ENCODE measurements at regions not wholly inside any gene's neighbourhood (a gene's known extent, or its start where the extent isn't known, plus 50 kb on each side); places are given as distances from the start of the nearest gene placed in this dataset.

- TF ChIP-seq CTCF (conservative IDR thresholded peaks at IDR 0.05; ENCODE audit: low read length): no peak
- TF ChIP-seq EZH2phosphoT487 (IDR thresholded peaks at IDR 0.05; ENCODE audit: borderline replicate concordance, low read depth, low read length): no peak
- no peaks in the 10 kb centered on the region for H3K79me2 ChIP-seq (ENCODE audit: insufficient read depth, low read depth, low read length)
- ChIA-PET CTCF (ENCODE audit: unreplicated experiment) (no interaction called here), POLR2A (interaction anchor here (0.7 kb wide), 1 partner anchor 1851 kb away, joined by 3 read pairs; no protein-coding TSS in a partner anchor)
- H3K27ac ChIP-seq (ENCODE audit: low read depth, low read length, poor library complexity, severe bottlenecking): no peak overlapping the region
- H3K9me2 ChIP-seq (ENCODE audit: insufficient read depth, low read length): no peaks in the 10 kb centered on the region
- BruUV-seq (replicated peaks): no TSS peak
- intact Hi-C loops (cut with micrococcal nuclease; ENCODE audit: unreplicated experiment): no loop called here
- H3K4me1 ChIP-seq (ENCODE audit: insufficient read depth, low read length, poor library complexity, severe bottlenecking): no peaks in the 10 kb centered on the region
- H2AFZ ChIP-seq (ENCODE audit: low read length): no peak overlapping the region
- no peaks in the 10 kb centered on the region for H4K20me1 ChIP-seq (ENCODE audit: insufficient read depth, low read length)
- no peak overlapping the region for H3K4me3 ChIP-seq (ENCODE audit: low read depth, low read length, poor library complexity, severe bottlenecking)
- H3K9me3 ChIP-seq (ENCODE audit: low read length): no peaks in the 10 kb centered on the region
- H3K4me2 ChIP-seq (ENCODE audit: low read length): no peak overlapping the region
- no peak for DNase-seq (ENCODE audit: low spot score)
- H3K36me3 ChIP-seq (ENCODE audit: insufficient read depth, low read length): no peaks in the 10 kb centered on the region
Observed at GRCh38 chr10:23768281-23768680, 329.4 kb downstream of the OTUD1 start.

GRCh38 chr10:23777153-23777552, 338.3 kb downstream of the OTUD1 start:
- DNase-seq (ENCODE audit: low spot score): no peak
- no peak overlapping the region for H2AFZ ChIP-seq (ENCODE audit: low read length)
- no peaks in the 10 kb centered on the region for H3K4me1 ChIP-seq (ENCODE audit: insufficient read depth, low read length, poor library complexity, severe bottlenecking)
- no peaks in the 10 kb centered on the region for H3K9me2 ChIP-seq (ENCODE audit: insufficient read depth, low read length)
- no peaks in the 10 kb centered on the region for H3K36me3 ChIP-seq (ENCODE audit: insufficient read depth, low read length)
- H3K9me3 ChIP-seq (ENCODE audit: low read length): no peaks in the 10 kb centered on the region
- CTCF ChIA-PET (ENCODE audit: unreplicated experiment): no interaction called here
- TF ChIP-seq EZH2phosphoT487 (IDR thresholded peaks at IDR 0.05; ENCODE audit: borderline replicate concordance, low read depth, low read length) (no peak), CTCF (conservative IDR thresholded peaks at IDR 0.05; ENCODE audit: low read length) (no peak)
- intact Hi-C loops (cut with micrococcal nuclease; ENCODE audit: unreplicated experiment): no loop called here
- no peak overlapping the region for H3K4me2 ChIP-seq (ENCODE audit: low read length)
- no peak overlapping the region for H3K27ac ChIP-seq (ENCODE audit: low read depth, low read length, poor library complexity, severe bottlenecking)
- BruUV-seq (replicated peaks): no TSS peak
- H4K20me1 ChIP-seq (ENCODE audit: insufficient read depth, low read length): no peaks in the 10 kb centered on the region
- no peaks in the 10 kb centered on the region for H3K79me2 ChIP-seq (ENCODE audit: insufficient read depth, low read depth, low read length)
- H3K4me3 ChIP-seq (ENCODE audit: low read depth, low read length, poor library complexity, severe bottlenecking): no peak overlapping the region
- POLR2A ChIA-PET: interaction anchor here (0.6 to 0.7 kb wide), 2 partner anchors 341 to 504 kb away, joined by 4 to 7 read pairs; no protein-coding TSS in a partner anchor

- no TSS peak for BruUV-seq (replicated peaks)
Observed at GRCh38 chr10:23779301-23779700, 340.4 kb downstream of the OTUD1 start.

More at GRCh38 chr10:23779301-23779700, 340.4 kb downstream of the OTUD1 start:
- Histone ChIP-seq H3K4me2 (ENCODE audit: low read length) (no peak overlapping the region), H3K27ac (ENCODE audit: low read depth, low read length, poor library complexity, severe bottlenecking) (no peak overlapping the region), H2AFZ (ENCODE audit: low read length) (no peak overlapping the region), H3K9me3 (ENCODE audit: low read length) (no peaks in the 10 kb centered on the region), H3K4me3 (ENCODE audit: low read depth, low read length, poor library complexity, severe bottlenecking) (no peak overlapping the region), H3K4me1 (ENCODE audit: insufficient read depth, low read length, poor library complexity, severe bottlenecking) (no peaks in the 10 kb centered on the region), H3K79me2 (ENCODE audit: insufficient read depth, low read depth, low read length) (no peaks in the 10 kb centered on the region), H4K20me1 (ENCODE audit: insufficient read depth, low read length) (no peaks in the 10 kb centered on the region), H3K36me3 (ENCODE audit: insufficient read depth, low read length) (no peaks in the 10 kb centered on the region), H3K9me2 (ENCODE audit: insufficient read depth, low read length) (no peaks in the 10 kb centered on the region)
- intact Hi-C loops (cut with micrococcal nuclease; ENCODE audit: unreplicated experiment): no loop called here
- ChIA-PET CTCF (ENCODE audit: unreplicated experiment) (no interaction called here), POLR2A (interaction anchor here (0.6 to 0.8 kb wide), 2 partner anchors 12 to 70 kb away, joined by 3 read pairs; no protein-coding TSS in a partner anchor)
- TF ChIP-seq CTCF (conservative IDR thresholded peaks at IDR 0.05; ENCODE audit: low read length) (no peak), EZH2phosphoT487 (IDR thresholded peaks at IDR 0.05; ENCODE audit: borderline replicate concordance, low read depth, low read length) (no peak)
- no peak for DNase-seq (ENCODE audit: low spot score)

Measured in OCI-LY7 (cell line).